ENCODE measurements at regions not wholly inside any gene's neighbourhood (a gene's known extent, or its start where the extent isn't known, plus 50 kb on each side); places are given as distances from the start of the nearest gene placed in this dataset.
A peak's percentile ranks its signal among the peaks of the same experiment; 100 is the strongest.

DNA sequence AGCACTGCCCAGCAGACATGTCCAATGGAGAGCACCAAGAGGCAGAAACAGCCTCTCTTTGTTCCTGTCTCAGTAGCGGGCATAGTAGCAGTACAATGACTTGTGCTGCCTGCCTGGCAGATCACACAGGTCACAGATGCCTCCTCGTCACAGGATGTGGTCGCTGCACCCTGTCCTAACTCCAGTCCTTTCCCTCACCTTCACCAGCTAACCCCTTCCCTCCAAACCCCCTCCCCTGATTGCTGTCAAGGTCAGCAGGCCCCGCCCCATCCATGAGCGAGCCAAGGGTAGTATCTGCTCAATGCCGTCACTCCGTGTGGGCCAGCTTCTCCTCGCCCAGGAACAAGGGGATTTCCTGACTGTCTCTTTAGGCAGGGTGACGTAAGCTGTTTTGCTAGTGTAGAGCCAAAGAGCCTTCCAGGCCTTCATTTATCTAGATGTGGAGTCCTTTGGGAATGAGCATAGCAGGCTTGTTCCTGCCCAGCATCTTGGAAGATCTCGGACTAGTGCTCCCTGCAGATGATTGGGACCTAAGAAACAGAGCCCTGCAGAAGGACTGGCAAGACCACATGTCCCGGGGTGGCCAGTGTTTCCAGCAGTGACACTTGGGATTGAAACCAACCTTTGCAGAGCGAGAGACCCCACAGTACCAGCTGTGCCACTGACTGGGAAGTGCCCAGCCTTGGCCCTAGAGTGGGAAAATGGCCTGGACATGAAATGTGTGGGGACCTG lies 75.9 kb upstream of the TNRC6C start:
- TF ChIP-seq EZH2phosphoT487 (IDR thresholded peaks at IDR 0.05; ENCODE audit: borderline replicate concordance, low read length), result no peak
- TF ChIP-seq EZH2 (IDR thresholded peaks at IDR 0.05; ENCODE audit: low read length, unreplicated experiment), result no peak
- TF ChIP-seq, protein P1, sequence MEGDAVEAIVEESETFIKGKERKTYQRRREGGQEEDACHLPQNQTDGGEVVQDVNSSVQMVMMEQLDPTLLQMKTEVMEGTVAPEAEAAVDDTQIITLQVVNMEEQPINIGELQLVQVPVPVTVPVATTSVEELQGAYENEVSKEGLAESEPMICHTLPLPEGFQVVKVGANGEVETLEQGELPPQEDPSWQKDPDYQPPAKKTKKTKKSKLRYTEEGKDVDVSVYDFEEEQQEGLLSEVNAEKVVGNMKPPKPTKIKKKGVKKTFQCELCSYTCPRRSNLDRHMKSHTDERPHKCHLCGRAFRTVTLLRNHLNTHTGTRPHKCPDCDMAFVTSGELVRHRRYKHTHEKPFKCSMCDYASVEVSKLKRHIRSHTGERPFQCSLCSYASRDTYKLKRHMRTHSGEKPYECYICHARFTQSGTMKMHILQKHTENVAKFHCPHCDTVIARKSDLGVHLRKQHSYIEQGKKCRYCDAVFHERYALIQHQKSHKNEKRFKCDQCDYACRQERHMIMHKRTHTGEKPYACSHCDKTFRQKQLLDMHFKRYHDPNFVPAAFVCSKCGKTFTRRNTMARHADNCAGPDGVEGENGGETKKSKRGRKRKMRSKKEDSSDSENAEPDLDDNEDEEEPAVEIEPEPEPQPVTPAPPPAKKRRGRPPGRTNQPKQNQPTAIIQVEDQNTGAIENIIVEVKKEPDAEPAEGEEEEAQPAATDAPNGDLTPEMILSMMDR (conservative IDR thresholded peaks at IDR 0.05; ENCODE audit: low read depth, low read length), result no peak
- ATAC-seq, result peak; percentile 37; the same call in 1 of the 2 replicates
- H3K9ac ChIP-seq (ENCODE audit: low read length), result no peak overlapping the region
- H4K20me1 ChIP-seq (ENCODE audit: low read length), result no peaks in the 10 kb centered on the region
- H3F3A ChIP-seq (ENCODE audit: low read length, unreplicated experiment), result no peaks in the 10 kb centered on the region
- peaks cover 86% of the 10 kb centered on the region for H3K27me3 ChIP-seq (ENCODE audit: low read length)
- no peaks in the 10 kb centered on the region for H3K36me3 ChIP-seq (ENCODE audit: low read depth, low read length)
- H3K27ac ChIP-seq (ENCODE audit: low read length), result no peak overlapping the region
- ChIA-PET CTCF (no interaction called here), POLR2A (ENCODE audit: unreplicated experiment) (interaction anchor here (0.6 kb wide), 1 partner anchor 60 kb away, joined by 4 read pairs; no protein-coding TSS in a partner anchor)
- no peak overlapping the region for H2AFZ ChIP-seq (ENCODE audit: low read length)
- H3K4me2 ChIP-seq (ENCODE audit: low read length), result no peak overlapping the region
- peaks cover 4% of the 10 kb centered on the region; the same call in 1 of the 2 replicates for H3K4me1 ChIP-seq (ENCODE audit: insufficient read depth, low read length)
- no peak overlapping the region for H3K4me3 ChIP-seq (ENCODE audit: low read length)
- intact Hi-C loops (cut with micrococcal nuclease), result no loop called here
- DNase-seq, result no peak
- H3K9me3 ChIP-seq (ENCODE audit: low read length), result no peaks in the 10 kb centered on the region
- H3K9me2 ChIP-seq (replicated peaks; ENCODE audit: low read length), result no peaks in the 10 kb centered on the region
- H3K79me2 ChIP-seq (ENCODE audit: low read length), result no peaks in the 10 kb centered on the region
- no TSS peak for BruUV-seq (replicated peaks)

DNA sequence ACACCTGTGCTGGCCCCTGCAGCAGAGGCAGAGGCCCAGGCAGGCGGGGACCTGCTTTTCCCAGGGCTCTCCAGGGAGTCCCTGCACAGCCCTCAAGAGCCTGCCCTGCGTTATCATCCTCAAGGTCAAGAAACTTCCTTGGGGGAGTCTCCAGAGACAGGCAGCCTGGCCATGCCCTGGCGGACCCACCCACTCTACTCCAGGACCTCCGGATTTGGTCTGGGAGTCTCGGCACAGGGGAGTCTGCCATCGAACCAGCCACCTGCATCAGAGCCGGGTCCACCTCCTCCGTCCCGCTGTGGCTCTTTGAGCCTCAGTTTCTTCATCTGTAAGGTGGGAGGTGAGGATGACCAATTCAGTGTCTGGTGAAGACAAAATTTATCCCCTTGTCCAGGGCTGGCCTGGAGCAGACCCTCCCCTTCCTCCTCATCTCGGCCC lies 75.3 kb upstream of the TNRC6C start:
- Histone ChIP-seq H3K4me2 (ENCODE audit: low read length) (no peak overlapping the region), H3K4me1 (ENCODE audit: insufficient read depth, low read length) (peaks cover 10% of the 10 kb centered on the region; the same call in 1 of the 2 replicates), H2AFZ (ENCODE audit: low read length) (no peak overlapping the region), H3K79me2 (ENCODE audit: low read length) (no peaks in the 10 kb centered on the region), H3K27ac (ENCODE audit: low read length) (no peak overlapping the region), H3K36me3 (ENCODE audit: low read depth, low read length) (no peaks in the 10 kb centered on the region), H4K20me1 (ENCODE audit: low read length) (no peaks in the 10 kb centered on the region), H3F3A (ENCODE audit: low read length, unreplicated experiment) (no peaks in the 10 kb centered on the region), H3K27me3 (ENCODE audit: low read length) (peaks cover 86% of the 10 kb centered on the region), H3K4me3 (ENCODE audit: low read length) (no peak overlapping the region), H3K9ac (ENCODE audit: low read length) (no peak overlapping the region), H3K9me3 (ENCODE audit: low read length) (no peaks in the 10 kb centered on the region), H3K9me2 (replicated peaks; ENCODE audit: low read length) (no peaks in the 10 kb centered on the region)
- no peak for TF ChIP-seq EZH2phosphoT487 (IDR thresholded peaks at IDR 0.05; ENCODE audit: borderline replicate concordance, low read length)
- TF ChIP-seq EZH2 (IDR thresholded peaks at IDR 0.05; ENCODE audit: low read length, unreplicated experiment), result no peak
- TF ChIP-seq, protein P1 (conservative IDR thresholded peaks at IDR 0.05; ENCODE audit: low read depth, low read length), result no peak
- ChIA-PET CTCF (no interaction called here), POLR2A (ENCODE audit: unreplicated experiment) (interaction anchor here (0.6 kb wide), 1 partner anchor 60 kb away, joined by 4 read pairs; no protein-coding TSS in a partner anchor)
- DNase-seq, result no peak
- intact Hi-C loops (cut with micrococcal nuclease), result no loop called here
- BruUV-seq (replicated peaks), result no TSS peak
- ATAC-seq, result no peak

DNA sequence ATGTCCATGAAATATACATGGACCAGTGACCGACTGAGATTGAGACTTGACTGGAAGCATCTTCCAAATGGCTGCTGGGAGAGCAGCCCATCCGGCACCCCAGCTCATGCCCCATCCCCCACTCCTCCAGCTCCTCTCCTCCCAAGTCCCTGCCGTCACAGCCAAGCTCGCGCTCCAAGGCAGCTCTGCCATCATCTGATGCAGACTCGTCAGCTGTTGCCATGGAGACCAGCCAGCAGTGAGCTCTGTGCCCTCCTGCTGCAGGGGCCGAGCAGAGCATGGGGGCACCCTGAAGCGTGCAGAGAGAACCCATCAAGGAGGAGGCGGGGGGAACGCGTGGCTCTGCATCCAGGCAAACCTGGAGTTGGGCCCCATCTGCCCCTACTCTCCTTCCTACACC lies 74.5 kb upstream of the TNRC6C start:
- Histone ChIP-seq H3K36me3 (ENCODE audit: low read depth, low read length) (no peaks in the 10 kb centered on the region), H3K27me3 (ENCODE audit: low read length) (peaks cover 88% of the 10 kb centered on the region), H3K9me3 (ENCODE audit: low read length) (no peaks in the 10 kb centered on the region), H3F3A (ENCODE audit: low read length, unreplicated experiment) (no peaks in the 10 kb centered on the region), H3K4me1 (ENCODE audit: insufficient read depth, low read length) (peaks cover 10% of the 10 kb centered on the region; the same call in 1 of the 2 replicates), H3K79me2 (ENCODE audit: low read length) (no peaks in the 10 kb centered on the region), H3K9ac (ENCODE audit: low read length) (no peak overlapping the region), H3K9me2 (replicated peaks; ENCODE audit: low read length) (no peaks in the 10 kb centered on the region), H3K4me3 (ENCODE audit: low read length) (no peak overlapping the region), H4K20me1 (ENCODE audit: low read length) (no peaks in the 10 kb centered on the region), H2AFZ (ENCODE audit: low read length) (no peak overlapping the region), H3K27ac (ENCODE audit: low read length) (no peak overlapping the region), H3K4me2 (ENCODE audit: low read length) (no peak overlapping the region)
- TF ChIP-seq EZH2 (IDR thresholded peaks at IDR 0.05; ENCODE audit: low read length, unreplicated experiment) (no peak), EZH2phosphoT487 (IDR thresholded peaks at IDR 0.05; ENCODE audit: borderline replicate concordance, low read length) (no peak)
- TF ChIP-seq, protein P1 (conservative IDR thresholded peaks at IDR 0.05; ENCODE audit: low read depth, low read length), result no peak
- intact Hi-C loops (cut with micrococcal nuclease), result no loop called here
- DNase-seq, result no peak
- no TSS peak for BruUV-seq (replicated peaks)
- no peak for ATAC-seq
- ChIA-PET POLR2A (ENCODE audit: unreplicated experiment) (no interaction called here), CTCF (no interaction called here)

All from PC-3 (cell line).